GM18517 (cell line): ENCODE measurements at regions not wholly inside any gene's neighbourhood (a gene's known extent, or its start where the extent isn't known, plus 50 kb on each side); places are given as distances from the start of the nearest gene placed in this dataset.
"Not testable (repeated sequence)": the region's sequence is repeated elsewhere in the genome, so short reads cannot be mapped to it uniquely, and the experiment has no call there.

Experiments used
- ATAC-seq: cut with Tn5 transposase; IDR thresholded peaks from one replicate; pipeline ENCODE4 v1.9.1; 2021; ENCODE audit warnings: mild to moderate bottlenecking, moderate library complexity; ENCODE audit not compliant: unreplicated experiment

GRCh38 chr20:57785720-57786119 lies 75.9 kb upstream of the PMEPA1 start:
- no peak for ATAC-seq

GRCh38 chr20:57785061-57785460 lies 75.2 kb upstream of the PMEPA1 start:
- no peak for ATAC-seq

GRCh38 chr20:57783956-57784837 lies 74.4 kb upstream of the PMEPA1 start:
- no peak for ATAC-seq

GRCh38 chr20:57783196-57783595 lies 73.4 kb upstream of the PMEPA1 start:
- ATAC-seq = no peak

- no peak for ATAC-seq
Observed at GRCh38 chr20:57782631-57783041, 72.8 kb upstream of the PMEPA1 start.

- no peak for ATAC-seq
Observed at GRCh38 chr20:57781901-57782300, 72.1 kb upstream of the PMEPA1 start.

- ATAC-seq = no peak
Observed at GRCh38 chr20:57780906-57781305, 71.1 kb upstream of the PMEPA1 start.

- no peak for ATAC-seq
Observed at GRCh38 chr20:57780398-57780797, 70.6 kb upstream of the PMEPA1 start.

- ATAC-seq = no peak
Observed at GRCh38 chr20:57779401-57780003, 69.7 kb upstream of the PMEPA1 start.

- no peak for ATAC-seq
Observed at GRCh38 chr20:57777911-57778310, 68.1 kb upstream of the PMEPA1 start.

GRCh38 chr20:57774951-57775350 lies 65.1 kb upstream of the PMEPA1 start:
- no peak for ATAC-seq

- no peak for ATAC-seq
Observed at GRCh38 chr20:57774111-57774880, 64.5 kb upstream of the PMEPA1 start.

GRCh38 chr20:57773059-57773815 lies 63.4 kb upstream of the PMEPA1 start:
- ATAC-seq = no peak

- ATAC-seq = no peak
Observed at GRCh38 chr20:57772349-57772964, 62.6 kb upstream of the PMEPA1 start.

GRCh38 chr20:57770852-57771720 lies 61.3 kb upstream of the PMEPA1 start:
- no peak for ATAC-seq

- ATAC-seq = not testable (repeated sequence)
Observed at GRCh38 chr20:57770401-57770800, 60.6 kb upstream of the PMEPA1 start.

GRCh38 chr20:57769756-57770155 lies 59.9 kb upstream of the PMEPA1 start:
- ATAC-seq = no peak

- ATAC-seq = no peak
Observed at GRCh38 chr20:57768519-57768918, 58.7 kb upstream of the PMEPA1 start.

GRCh38 chr20:57767441-57767840 lies 57.6 kb upstream of the PMEPA1 start:
- ATAC-seq = no peak

GRCh38 chr20:57763235-57763595 lies 53.4 kb upstream of the PMEPA1 start:
- no peak for ATAC-seq
